HFFc6 (cell line): ENCODE measurements at regions not wholly inside any gene's neighbourhood (a gene's known extent, or its start where the extent isn't known, plus 50 kb on each side); places are given as distances from the start of the nearest gene placed in this dataset.

Source experiments
- DNase-seq: peaks from one replicate; pipeline ENCODE4 v3.0.0-alpha.2; 2018
- H3K27ac Mint-ChIP-seq: 2 replicates; pipeline ENCODE4 v1.8.0; 2020; ENCODE audit warnings: mild to moderate bottlenecking, mixed read lengths
- H3K27me3 Mint-ChIP-seq: 2 replicates; pipeline ENCODE4 v1.8.0; 2021; ENCODE audit warnings: mild to moderate bottlenecking, moderate library complexity, mixed read lengths; ENCODE audit not compliant: insufficient read depth
- H3K36me3 Mint-ChIP-seq: 2 replicates; pipeline ENCODE4 v1.8.0; 2021; ENCODE audit warnings: low read depth, mixed read lengths
- H3K4me1 Mint-ChIP-seq: 2 replicates; pipeline ENCODE4 v1.8.0; 2020; ENCODE audit warnings: low read depth, mixed read lengths
- H3K4me3 Mint-ChIP-seq: 2 replicates; pipeline ENCODE4 v1.8.0; 2020; ENCODE audit warnings: mild to moderate bottlenecking, moderate library complexity, mixed read lengths
- H3K9me3 Mint-ChIP-seq: 2 replicates; pipeline ENCODE4 v1.8.0; 2020; ENCODE audit warnings: mild to moderate bottlenecking, mixed read lengths
- CTCF ChIP-seq: fragments of 200-600 bp; sonication (generic); IDR thresholded peaks from 2 replicates; pipeline ENCODE4 v1.5.0; 2021; ENCODE audit warnings: antibody characterized with exemption, mild to moderate bottlenecking

- no peak for DNase-seq
- H3K4me3 Mint-ChIP-seq = no peak overlapping the region
Observed at GRCh38 chr7:110587294-110587693, 503.6 kb upstream of the LRRN3 start.

GRCh38 chr7:110590415-110590814 is 500.5 kb upstream of the LRRN3 start:
- DNase-seq = no peak
- 0 out of 2 replicates have a peak, but pooled peaks have one; percentile 18 for TF ChIP-seq CTCF
- Mint-ChIP-seq H3K36me3 (no peaks in the 10 kb centered on the region), H3K4me3 (no peak overlapping the region), H3K9me3 (no peaks in the 10 kb centered on the region), H3K27me3 (no peaks in the 10 kb centered on the region), H3K4me1 (peaks cover 38% of the 10 kb centered on the region), H3K27ac (no peak overlapping the region)

More at GRCh38 chr7:110587294-110587693, 503.6 kb upstream of the LRRN3 start:
- H3K36me3 Mint-ChIP-seq = no peaks in the 10 kb centered on the region
- H3K4me1 Mint-ChIP-seq = peaks cover 24% of the 10 kb centered on the region
- no peak overlapping the region for H3K27ac Mint-ChIP-seq
- no peaks in the 10 kb centered on the region for H3K9me3 Mint-ChIP-seq
- no peaks in the 10 kb centered on the region for H3K27me3 Mint-ChIP-seq
- TF ChIP-seq CTCF = no peak

- no peaks in the 10 kb centered on the region for H3K27me3 Mint-ChIP-seq
- peak; percentile 41 for DNase-seq
- peak overlapping the region; percentile 68 for H3K4me3 Mint-ChIP-seq
- peaks cover 48% of the 10 kb centered on the region for H3K4me1 Mint-ChIP-seq
- H3K36me3 Mint-ChIP-seq = no peaks in the 10 kb centered on the region
- H3K27ac Mint-ChIP-seq = peak overlapping the region; percentile 86
- no peaks in the 10 kb centered on the region for H3K9me3 Mint-ChIP-seq
- no peak for TF ChIP-seq CTCF
Observed at GRCh38 chr7:110591341-110591740, 499.6 kb upstream of the LRRN3 start.

GRCh38 chr7:110592557-110592956 is 498.4 kb upstream of the LRRN3 start:
- Mint-ChIP-seq H3K4me1 (peaks cover 47% of the 10 kb centered on the region), H3K27ac (no peak overlapping the region), H3K27me3 (no peaks in the 10 kb centered on the region), H3K36me3 (no peaks in the 10 kb centered on the region), H3K4me3 (no peak overlapping the region), H3K9me3 (no peaks in the 10 kb centered on the region)
- no peak for TF ChIP-seq CTCF
- no peak for DNase-seq

GRCh38 chr7:110593355-110593754 is 497.6 kb upstream of the LRRN3 start:
- DNase-seq = no peak
- H3K36me3 Mint-ChIP-seq = no peaks in the 10 kb centered on the region
- no peaks in the 10 kb centered on the region for H3K27me3 Mint-ChIP-seq
- no peak overlapping the region for H3K4me3 Mint-ChIP-seq
- TF ChIP-seq CTCF = no peak
- peaks cover 42% of the 10 kb centered on the region for H3K4me1 Mint-ChIP-seq
- H3K9me3 Mint-ChIP-seq = no peaks in the 10 kb centered on the region
- H3K27ac Mint-ChIP-seq = no peak overlapping the region

GRCh38 chr7:110595694-110596093 is 495.2 kb upstream of the LRRN3 start:
- Mint-ChIP-seq H3K4me3 (no peak overlapping the region), H3K4me1 (peaks cover 41% of the 10 kb centered on the region), H3K27ac (no peak overlapping the region), H3K9me3 (no peaks in the 10 kb centered on the region), H3K27me3 (no peaks in the 10 kb centered on the region), H3K36me3 (no peaks in the 10 kb centered on the region)
- DNase-seq = peak; percentile 18
- peak; percentile 41 for TF ChIP-seq CTCF
